ENCODE measurements at regions not wholly inside any gene's neighbourhood (a gene's known extent, or its start where the extent isn't known, plus 50 kb on each side); places are given as distances from the start of the nearest gene placed in this dataset.
"Not testable (repeated sequence)": the region's sequence is repeated elsewhere in the genome, so short reads cannot be mapped to it uniquely, and the experiment has no call there.

DNA sequence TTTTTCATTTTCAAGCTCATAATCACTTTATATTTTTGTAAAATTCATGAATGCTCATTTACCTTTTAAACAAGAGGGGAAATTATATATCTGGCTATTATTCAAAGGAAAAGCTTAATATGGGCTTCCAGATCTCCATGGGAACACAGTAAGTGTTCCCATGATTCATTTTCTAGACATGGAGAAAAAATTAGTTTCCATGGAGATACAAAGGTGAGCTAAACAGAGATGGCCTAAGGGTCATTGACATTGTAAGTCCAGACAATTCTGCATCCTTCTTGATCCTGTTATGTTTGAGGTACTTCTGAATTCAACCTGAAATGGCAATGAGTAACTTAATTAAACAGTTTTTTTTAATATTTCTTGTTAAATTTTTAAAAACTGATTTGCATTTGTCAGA lies 341.4 kb upstream of the PRR16 start:
- Histone ChIP-seq H3K9me3 (no peaks in the 10 kb centered on the region), H3K4me3 (no peak overlapping the region), H3K36me3 (no peaks in the 10 kb centered on the region), H3K27ac (no peak overlapping the region), H3K4me1 (no peaks in the 10 kb centered on the region), H3K27me3 (no peaks in the 10 kb centered on the region)
- no peak for TF ChIP-seq EP300 (IDR thresholded peaks at IDR 0.05)
- no peak for ATAC-seq

DNA sequence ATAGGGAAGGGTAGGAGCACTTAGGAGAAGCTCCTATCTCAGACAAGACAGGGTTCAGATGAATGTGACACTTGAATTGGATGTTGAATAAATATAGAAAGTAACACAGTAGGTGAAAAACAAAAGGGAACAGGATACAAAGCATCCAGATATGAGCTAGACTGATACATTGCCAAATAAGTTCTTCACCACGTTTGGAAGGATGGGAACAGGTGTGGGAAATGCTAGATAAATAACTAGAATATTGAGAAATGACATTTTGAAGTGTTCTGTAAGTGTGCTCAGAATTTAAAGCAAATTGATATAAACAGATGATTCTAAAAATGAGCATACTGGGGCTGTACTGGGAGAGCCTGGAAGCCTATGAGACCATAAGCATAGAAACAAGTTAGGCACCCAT lies 340.1 kb upstream of the PRR16 start:
- 29 to 38% methylated on average over 1 of the region's 1 CpG for WGBS, 2 donors (ENCODE audit: low coverage in 1 of 2)
- Histone ChIP-seq H3K4me1 (no peaks in the 10 kb centered on the region), H3K27me3 (no peaks in the 10 kb centered on the region), H3K9me3 (no peaks in the 10 kb centered on the region), H3K27ac (no peak overlapping the region), H3K4me3 (no peak overlapping the region), H3K36me3 (no peaks in the 10 kb centered on the region)
- TF ChIP-seq POLR2A (IDR thresholded peaks at IDR 0.05), result no peak
- TF ChIP-seq POLR2AphosphoS5 (IDR thresholded peaks at IDR 0.05), result no peak
- TF ChIP-seq EP300 (IDR thresholded peaks at IDR 0.05), result no peak
- TF ChIP-seq, protein P1, sequence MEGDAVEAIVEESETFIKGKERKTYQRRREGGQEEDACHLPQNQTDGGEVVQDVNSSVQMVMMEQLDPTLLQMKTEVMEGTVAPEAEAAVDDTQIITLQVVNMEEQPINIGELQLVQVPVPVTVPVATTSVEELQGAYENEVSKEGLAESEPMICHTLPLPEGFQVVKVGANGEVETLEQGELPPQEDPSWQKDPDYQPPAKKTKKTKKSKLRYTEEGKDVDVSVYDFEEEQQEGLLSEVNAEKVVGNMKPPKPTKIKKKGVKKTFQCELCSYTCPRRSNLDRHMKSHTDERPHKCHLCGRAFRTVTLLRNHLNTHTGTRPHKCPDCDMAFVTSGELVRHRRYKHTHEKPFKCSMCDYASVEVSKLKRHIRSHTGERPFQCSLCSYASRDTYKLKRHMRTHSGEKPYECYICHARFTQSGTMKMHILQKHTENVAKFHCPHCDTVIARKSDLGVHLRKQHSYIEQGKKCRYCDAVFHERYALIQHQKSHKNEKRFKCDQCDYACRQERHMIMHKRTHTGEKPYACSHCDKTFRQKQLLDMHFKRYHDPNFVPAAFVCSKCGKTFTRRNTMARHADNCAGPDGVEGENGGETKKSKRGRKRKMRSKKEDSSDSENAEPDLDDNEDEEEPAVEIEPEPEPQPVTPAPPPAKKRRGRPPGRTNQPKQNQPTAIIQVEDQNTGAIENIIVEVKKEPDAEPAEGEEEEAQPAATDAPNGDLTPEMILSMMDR (IDR thresholded peaks at IDR 0.05), result no peak
- ATAC-seq, result no peak

DNA sequence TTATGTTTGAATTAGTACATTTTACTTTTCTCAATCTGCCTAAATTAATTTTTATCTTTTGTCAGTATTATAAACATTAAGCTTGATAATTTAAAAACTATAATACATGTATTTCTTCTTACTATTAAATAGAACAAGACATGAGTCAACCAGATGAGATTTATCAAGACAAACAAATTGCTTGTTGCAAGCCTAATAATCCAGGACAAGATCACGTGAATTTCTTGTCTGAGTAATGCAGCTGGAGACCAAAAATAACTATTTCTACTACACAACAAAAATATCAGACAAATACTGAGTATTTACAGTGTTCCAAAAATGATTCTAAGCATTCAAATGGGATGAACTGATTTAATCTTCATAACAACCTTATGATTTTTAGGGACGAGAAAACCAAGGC lies 339.1 kb upstream of the PRR16 start:
- H3K36me3 ChIP-seq, result no peaks in the 10 kb centered on the region
- no peak overlapping the region for H3K4me3 ChIP-seq
- peak; percentile 31 for ATAC-seq
- H3K9me3 ChIP-seq, result no peaks in the 10 kb centered on the region
- H3K27me3 ChIP-seq, result no peaks in the 10 kb centered on the region
- no peak overlapping the region for H3K27ac ChIP-seq
- no peaks in the 10 kb centered on the region for H3K4me1 ChIP-seq
- TF ChIP-seq POLR2A (IDR thresholded peaks at IDR 0.05), result no peak
- no peak for TF ChIP-seq POLR2AphosphoS5 (IDR thresholded peaks at IDR 0.05)
- TF ChIP-seq, protein P1 (IDR thresholded peaks at IDR 0.05), result no peak
- TF ChIP-seq EP300 (IDR thresholded peaks at IDR 0.05), result no peak
- 15 to 43% methylated on average over 2 of the region's 2 CpGs for WGBS, 2 donors (ENCODE audit: low coverage in 1 of 2)

DNA sequence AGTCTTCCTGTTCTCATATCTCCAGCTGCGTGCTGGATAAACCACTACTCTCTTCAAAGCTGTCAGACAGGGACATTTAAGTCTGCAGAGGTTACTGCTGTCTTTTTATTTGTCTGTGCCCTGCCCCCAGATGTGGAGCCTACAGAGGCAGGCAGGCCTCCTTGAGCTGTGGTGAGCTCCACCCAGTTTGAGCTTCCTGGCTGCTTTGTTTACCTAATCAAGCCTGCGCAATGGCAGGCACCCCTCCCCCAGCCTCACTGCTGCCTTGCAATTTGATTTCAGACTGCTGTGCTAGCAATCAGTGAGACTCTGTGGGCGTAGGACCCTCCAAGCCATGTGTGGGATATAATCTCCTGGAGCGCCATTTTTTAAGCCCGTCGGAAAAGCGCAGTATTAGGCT lies 331.8 kb upstream of the PRR16 start:
- H3K9me3 ChIP-seq, ATAC-seq, H3K27me3 ChIP-seq, H3K36me3 ChIP-seq, H3K27ac ChIP-seq, H3K4me3 ChIP-seq, H3K4me1 ChIP-seq: not testable (repeated sequence)
- WGBS, 2 donors (ENCODE audit: low coverage in 1 of 2), result 92% methylated on average over 6 of the region's 7 CpGs; no CpG with 5 or more reads in 1 of the 2 donors

DNA sequence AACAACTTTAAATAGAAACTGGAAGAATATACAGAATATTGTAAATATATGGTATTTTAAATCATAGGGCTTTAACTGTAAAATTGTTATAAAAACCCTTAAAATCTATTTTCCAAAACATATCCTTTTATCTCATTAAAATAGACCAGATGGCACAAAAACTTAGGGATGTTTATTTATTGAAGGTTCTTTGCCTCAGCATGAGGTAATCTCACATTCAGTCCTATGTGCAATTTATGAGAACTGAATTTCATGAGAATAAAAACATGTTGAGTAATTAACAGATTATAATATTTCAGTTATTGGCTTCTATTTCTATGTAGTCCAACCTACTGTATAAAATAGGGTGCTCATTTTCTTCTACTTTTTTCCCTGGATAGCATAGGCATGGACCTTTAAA lies 329.2 kb upstream of the PRR16 start:
- H3K27ac ChIP-seq, result no peak overlapping the region
- no peaks in the 10 kb centered on the region for H3K27me3 ChIP-seq
- peaks cover 0 to 14% (median 0%) of the 10 kb centered on the region in 3 donors for H3K4me1 ChIP-seq
- H3K4me3 ChIP-seq, result no peak overlapping the region
- no peak for ATAC-seq
- no peaks in the 10 kb centered on the region for H3K36me3 ChIP-seq
- no peak for TF ChIP-seq POLR2AphosphoS5 (IDR thresholded peaks at IDR 0.05)
- no peak for TF ChIP-seq POLR2A (IDR thresholded peaks at IDR 0.05)
- no peak for TF ChIP-seq EP300 (IDR thresholded peaks at IDR 0.05)
- TF ChIP-seq, protein P1 (IDR thresholded peaks at IDR 0.05), result no peak
- peaks cover 0 to 5% (median 0%) of the 10 kb centered on the region in 3 donors for H3K9me3 ChIP-seq

DNA sequence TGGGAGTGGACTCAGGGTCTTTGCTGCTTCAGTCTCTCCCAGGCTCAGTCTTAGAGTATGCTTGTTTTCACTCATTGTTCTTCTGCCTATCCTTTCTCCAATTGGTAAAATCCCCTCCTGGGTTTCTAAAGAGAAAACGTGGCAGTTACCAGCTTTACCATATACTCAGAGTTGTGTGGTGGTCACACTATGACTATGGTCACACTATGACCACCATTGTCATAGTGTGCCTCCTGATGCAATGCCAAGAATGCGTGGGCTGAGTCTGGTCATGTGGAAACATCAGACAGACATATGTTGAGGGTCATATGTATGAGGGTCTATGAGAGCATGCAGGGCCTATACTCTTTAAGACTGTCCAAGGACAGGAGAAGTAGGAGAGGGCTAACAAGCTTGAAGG lies 326.5 kb upstream of the PRR16 start:
- 75 to 100% methylated on average over 1 to 2 of the region's 2 CpGs for WGBS, 2 donors (ENCODE audit: low coverage in 1 of 2)
- Histone ChIP-seq H3K4me1 (peaks cover 0 to 14% (median 2%) of the 10 kb centered on the region in 3 donors), H3K27me3 (no peaks in the 10 kb centered on the region), H3K36me3 (no peaks in the 10 kb centered on the region), H3K9me3 (no peaks in the 10 kb centered on the region), H3K27ac (no peak overlapping the region), H3K4me3 (no peak overlapping the region)
- TF ChIP-seq EP300 (IDR thresholded peaks at IDR 0.05) (no peak), POLR2A (IDR thresholded peaks at IDR 0.05) (no peak), POLR2AphosphoS5 (IDR thresholded peaks at IDR 0.05) (no peak)
- TF ChIP-seq, protein P1 (IDR thresholded peaks at IDR 0.05), result no peak
- no peak for ATAC-seq
